Hepatocyte (in vitro differentiated cells): ENCODE measurements at regions not wholly inside any gene's neighbourhood (a gene's known extent, or its start where the extent isn't known, plus 50 kb on each side); places are given as distances from the start of the nearest gene placed in this dataset.

Source experiments
- DNase-seq: peaks from one replicate; pipeline ENCODE4 v3.0.0-alpha.2; 2016; ENCODE audit warnings: low spot score
- H2AFZ ChIP-seq: fragments of 200-600 bp; sonication (generic); 2 replicates; pipeline ENCODE4 v1.6.0; 2016; ENCODE audit warnings: antibody characterized with exemption, mild to moderate bottlenecking
- H3K27ac ChIP-seq: fragments of 200-600 bp; sonication (generic); 2 replicates; pipeline ENCODE4 v1.5.1; 2016; ENCODE audit warnings: mild to moderate bottlenecking
- H3K27me3 ChIP-seq: fragments of 200-600 bp; sonication (generic); 2 replicates; pipeline ENCODE4 v1.6.1; 2016
- H3K36me3 ChIP-seq: fragments of 200-600 bp; sonication (generic); replicated peaks from 2 replicates; pipeline ENCODE4 v1.5.1; 2016; ENCODE audit warnings: low read depth; ENCODE audit not compliant: insufficient read depth
- H3K4me1 ChIP-seq: fragments of 200-600 bp; sonication (generic); 2 replicates; pipeline ENCODE4 v1.5.1; 2016; ENCODE audit warnings: mild to moderate bottlenecking, moderate library complexity; ENCODE audit not compliant: insufficient read depth
- H3K4me2 ChIP-seq: fragments of 200-600 bp; sonication (generic); 2 replicates; pipeline ENCODE4 v1.6.0; 2016
- H3K4me3 ChIP-seq: fragments of 200-600 bp; sonication (generic); 2 replicates; pipeline ENCODE4 v1.5.1; 2016; ENCODE audit warnings: mild to moderate bottlenecking
- H3K79me2 ChIP-seq: fragments of 200-600 bp; sonication (generic); 2 replicates; pipeline ENCODE4 v1.6.0; 2017; ENCODE audit warnings: mild to moderate bottlenecking
- H3K9me2 ChIP-seq: fragments of 200-600 bp; sonication (generic); replicated peaks from 2 replicates; pipeline ENCODE4 v1.6.0; 2017; ENCODE audit warnings: mild to moderate bottlenecking; ENCODE audit not compliant: insufficient read depth
- H3K9me3 ChIP-seq: fragments of 200-600 bp; sonication (generic); 2 replicates; pipeline ENCODE4 v1.5.1; 2016; ENCODE audit warnings: low read depth, mild to moderate bottlenecking
- H4K20me1 ChIP-seq: fragments of 200-600 bp; sonication (generic); 2 replicates; pipeline ENCODE4 v1.6.0; 2016; ENCODE audit warnings: mild to moderate bottlenecking; ENCODE audit not compliant: insufficient read depth, poor library complexity, severe bottlenecking
- CTCF ChIP-seq: fragments of 200-600 bp; sonication (generic); IDR thresholded peaks from 2 replicates; pipeline ENCODE4 v1.5.1; 2016; ENCODE audit warnings: antibody characterized with exemption, mild to moderate bottlenecking; ENCODE audit not compliant: poor library complexity
- EZH2 ChIP-seq: fragments of 200-600 bp; sonication (generic); IDR thresholded peaks from 2 replicates; pipeline ENCODE4 v1.6.1; 2016; ENCODE audit warnings: antibody characterized with exemption, mild to moderate bottlenecking, borderline replicate concordance
- EZH2phosphoT487 ChIP-seq: fragments of 200-600 bp; sonication (generic); IDR thresholded peaks from one replicate; pipeline ENCODE4 v1.6.1; 2018; ENCODE audit warnings: antibody characterized with exemption, mild to moderate bottlenecking, low read depth, moderate library complexity; ENCODE audit not compliant: unreplicated experiment, severe bottlenecking
- WGBS: methylation state at CpG from one replicate; pipeline ENCODE4 v1.1.6; 2016; ENCODE audit warnings: low lambda C conversion rate; ENCODE audit errors: missing lambda C conversion rate; 5-methylcytosine and 5-hydroxymethylcytosine counted together

GRCh38 chr11:26053966-26054365 is 278.0 kb upstream of the ANO3 start:
- H3K27me3 ChIP-seq: no peaks in the 10 kb centered on the region
- DNase-seq: no peak
- no peak overlapping the region for H3K4me3 ChIP-seq
- no peak overlapping the region for H2AFZ ChIP-seq
- H4K20me1 ChIP-seq: no peaks in the 10 kb centered on the region
- H3K9me3 ChIP-seq: no peaks in the 10 kb centered on the region
- H3K36me3 ChIP-seq: no peaks in the 10 kb centered on the region
- WGBS: 57% methylated on average over 1 of the region's 1 CpG
- no peak overlapping the region for H3K27ac ChIP-seq
- no peaks in the 10 kb centered on the region for H3K79me2 ChIP-seq
- no peaks in the 10 kb centered on the region for H3K9me2 ChIP-seq
- no peaks in the 10 kb centered on the region for H3K4me1 ChIP-seq
- TF ChIP-seq CTCF: no peak
- H3K4me2 ChIP-seq: no peak overlapping the region

- no peak overlapping the region for H2AFZ ChIP-seq
- no peak for TF ChIP-seq EZH2phosphoT487
- TF ChIP-seq CTCF: no peak
- TF ChIP-seq EZH2: no peak
- H3K4me2 ChIP-seq: no peak overlapping the region
- H3K27ac ChIP-seq: no peak overlapping the region
- no peaks in the 10 kb centered on the region for H3K9me2 ChIP-seq
- H3K27me3 ChIP-seq: no peaks in the 10 kb centered on the region
- no peaks in the 10 kb centered on the region for H3K4me1 ChIP-seq
- no peaks in the 10 kb centered on the region for H4K20me1 ChIP-seq
- no peaks in the 10 kb centered on the region for H3K36me3 ChIP-seq
- no peak for DNase-seq
- WGBS: 71% methylated on average over 1 of the region's 1 CpG
- no peaks in the 10 kb centered on the region for H3K79me2 ChIP-seq
- H3K9me3 ChIP-seq: no peaks in the 10 kb centered on the region
- H3K4me3 ChIP-seq: no peak overlapping the region
Measured at GRCh38 chr11:26062660-26063059, 269.3 kb upstream of the ANO3 start.

- H3K9me2 ChIP-seq: no peaks in the 10 kb centered on the region
- DNase-seq: no peak
- no peaks in the 10 kb centered on the region for H3K36me3 ChIP-seq
- no peaks in the 10 kb centered on the region for H3K27me3 ChIP-seq
- H3K9me3 ChIP-seq: no peaks in the 10 kb centered on the region
- no peak overlapping the region for H3K4me3 ChIP-seq
- H3K79me2 ChIP-seq: no peaks in the 10 kb centered on the region
- H4K20me1 ChIP-seq: no peaks in the 10 kb centered on the region
- H2AFZ ChIP-seq: no peak overlapping the region
- no peak overlapping the region for H3K4me2 ChIP-seq
- H3K4me1 ChIP-seq: no peaks in the 10 kb centered on the region
- TF ChIP-seq CTCF (no peak), EZH2 (no peak), EZH2phosphoT487 (no peak)
- no peak overlapping the region for H3K27ac ChIP-seq
Measured at GRCh38 chr11:26063915-26064314, 268.0 kb upstream of the ANO3 start.

- Histone ChIP-seq H3K4me2 (no peak overlapping the region), H4K20me1 (no peaks in the 10 kb centered on the region), H3K79me2 (no peaks in the 10 kb centered on the region), H3K9me3 (no peaks in the 10 kb centered on the region), H3K27me3 (no peaks in the 10 kb centered on the region), H3K9me2 (no peaks in the 10 kb centered on the region), H3K4me1 (no peaks in the 10 kb centered on the region), H2AFZ (no peak overlapping the region), H3K27ac (no peak overlapping the region), H3K36me3 (no peaks in the 10 kb centered on the region), H3K4me3 (no peak overlapping the region)
- no peak for DNase-seq
- WGBS: 71% methylated on average over 1 of the region's 1 CpG
- TF ChIP-seq EZH2 (no peak), CTCF (no peak), EZH2phosphoT487 (no peak)
Measured at GRCh38 chr11:26065944-26066343, 266.0 kb upstream of the ANO3 start.
